SK-N-SH (cell line): ENCODE measurements at regions not wholly inside any gene's neighbourhood (a gene's known extent, or its start where the extent isn't known, plus 50 kb on each side); places are given as distances from the start of the nearest gene placed in this dataset.

ENCODE experiments used
- CTCF ChIA-PET: fragments of 300-600, 350-600 bp; formaldehyde crosslinking; extraction: SDS; loops from one replicate; lab custom pipeline; 2021; lab: Yijun Ruan, JAX
- POLR2A ChIA-PET: fragments of 350-600 bp; sonication (Branson Sonifier 250); formaldehyde crosslinking; extraction: SDS; loops from one replicate; lab custom pipeline; 2020; ENCODE audit warnings: antibody characterized with exemption, inconsistent platforms; lab: Yijun Ruan, JAX
- DNase-seq: peaks from one replicate; pipeline ENCODE4 v3.0.0; 2012
- H2AFZ ChIP-seq: fragments of 200-600 bp; sonication (generic); 2 replicates; pipeline ENCODE4 v1.8.1; 2016; ENCODE audit warnings: antibody characterized with exemption, mild to moderate bottlenecking, low read depth
- H3F3A ChIP-seq: fragments of 200-600 bp; sonication (generic); replicated peaks from 2 replicates; pipeline ENCODE3; 2016; ENCODE audit warnings: antibody characterized with exemption, mild to moderate bottlenecking; ENCODE audit not compliant: insufficient read depth
- H3K27ac ChIP-seq, 2 experiments: fragments of 200-500 bp in 1 of 2; fragments of 200-600 bp in 1 of 2; sonication (Bioruptor generic) in 1 of 2; sonication (generic), shearing (Covaris generic) in 1 of 2; 2 replicates each; pipeline versions ENCODE4 v1.5.1 to v1.6.1; 2014 to 2016; ENCODE audit warnings: low read depth in 2 of 2, inconsistent platforms in 1 of 2, low read length in 1 of 2, mild to moderate bottlenecking in 1 of 2, mixed read lengths in 1 of 2
- H3K27me3 ChIP-seq: fragments of 200-600 bp; sonication (generic), shearing (Covaris generic); 2 replicates; pipeline ENCODE4 v1.6.1; 2016; ENCODE audit warnings: mixed run types; ENCODE audit not compliant: insufficient read depth
- H3K36me3 ChIP-seq, 2 experiments: fragments of 200-500 bp in 1 of 2; fragments of 200-600 bp in 1 of 2; sonication (Bioruptor generic) in 1 of 2; sonication (generic) in 1 of 2; replicated peaks in 1 of 2; 2 replicates each; pipeline versions ENCODE3 to v1.5.1; 2014 to 2016; ENCODE audit warnings: low read length in 1 of 2, mild to moderate bottlenecking in 1 of 2; ENCODE audit not compliant: insufficient read depth in 2 of 2, control insufficient read depth in 1 of 2
- H3K4me1 ChIP-seq, 2 experiments: fragments of 200-500 bp in 1 of 2; fragments of 200-600 bp in 1 of 2; sonication (Bioruptor generic) in 1 of 2; sonication (generic), shearing (Covaris generic) in 1 of 2; 2 replicates each; pipeline versions ENCODE4 v1.5.1 to v1.6.1; 2014 to 2016; ENCODE audit warnings: low read depth in 1 of 2, low read length in 1 of 2, mixed run types in 1 of 2; ENCODE audit not compliant: insufficient read depth in 2 of 2, control insufficient read depth in 1 of 2
- H3K4me2 ChIP-seq: fragments of 200-600 bp; sonication (generic), shearing (Covaris generic); 2 replicates; pipeline ENCODE4 v1.6.1; 2017; ENCODE audit warnings: mixed run types
- H3K4me3 ChIP-seq, 2 experiments: fragments of 200-500 bp in 1 of 2; fragments of 200-600 bp in 1 of 2; sonication (Bioruptor generic) in 1 of 2; sonication (generic), shearing (Covaris generic) in 1 of 2; 2 replicates each; pipeline versions ENCODE4 v1.5.1 to v1.8.1; 2014 to 2016; ENCODE audit warnings: low read depth in 2 of 2, inconsistent platforms in 1 of 2, low read length in 1 of 2, mild to moderate bottlenecking in 1 of 2, mixed read lengths in 1 of 2, moderate library complexity in 1 of 2
- H3K79me2 ChIP-seq: fragments of 200-600 bp; sonication (generic); 2 replicates; pipeline ENCODE4 v1.8.1; 2017; ENCODE audit warnings: mild to moderate bottlenecking; ENCODE audit not compliant: insufficient read depth
- H3K9ac ChIP-seq: fragments of 200-600 bp; sonication (generic); 2 replicates; pipeline ENCODE4 v1.6.1; 2017; ENCODE audit warnings: mixed run types
- H3K9me2 ChIP-seq: fragments of 200-600 bp; sonication (generic); 2 replicates; pipeline ENCODE4 v1.6.1; 2017; ENCODE audit warnings: mixed run types
- H3K9me3 ChIP-seq: fragments of 200-600 bp; sonication (generic); 2 replicates; pipeline ENCODE4 v1.6.1; 2017; ENCODE audit warnings: mixed run types, mild to moderate bottlenecking, moderate library complexity
- H4K20me1 ChIP-seq: fragments of 200-600 bp; sonication (generic); 2 replicates; pipeline ENCODE4 v1.6.1; 2017; ENCODE audit warnings: mild to moderate bottlenecking, mixed run types; ENCODE audit not compliant: insufficient read depth
- CTCF ChIP-seq: fragments of 200-600 bp; sonication (generic); IDR thresholded peaks from 2 replicates; pipeline ENCODE4 v1.6.1; 2017; ENCODE audit warnings: antibody characterized with exemption, mild to moderate bottlenecking, moderate library complexity
- FOXJ3 ChIP-seq: sonication (generic); formaldehyde crosslinking; IDR thresholded peaks from 2 replicates; pipeline ENCODE4 v1.5.1; 2020; ENCODE audit warnings: mild to moderate bottlenecking, missing genetic modification reagents
- IRF3 ChIP-seq: fragments of 150-350 bp; IDR thresholded peaks from 2 replicates; pipeline ENCODE4 v1.6.1; 2016; ENCODE audit warnings: mild to moderate bottlenecking, low read depth, low read length
- JUND ChIP-seq: IDR thresholded peaks from 2 replicates; pipeline ENCODE4 v1.4.0; 2012
- MAX ChIP-seq: IDR thresholded peaks from 2 replicates; pipeline ENCODE4 v1.4.0; 2012; ENCODE audit warnings: low read depth
- MXI1 ChIP-seq: IDR thresholded peaks from 2 replicates; pipeline ENCODE4 v1.6.1; 2012; ENCODE audit warnings: mild to moderate bottlenecking, low read depth, low read length, improper control_type of control experiment
- NFIC ChIP-seq: IDR thresholded peaks from 2 replicates; pipeline ENCODE4 v1.4.0; 2012; ENCODE audit warnings: borderline replicate concordance
- NRF1 ChIP-seq: IDR thresholded peaks from 2 replicates; pipeline ENCODE4 v1.6.1; 2012; ENCODE audit warnings: low read depth, mild to moderate bottlenecking, low read length
- SIN3A ChIP-seq: IDR thresholded peaks from 2 replicates; pipeline ENCODE4 v1.6.1; 2012; ENCODE audit warnings: low read depth, mild to moderate bottlenecking, low read length, moderate library complexity, borderline replicate concordance
- SMC3 ChIP-seq: IDR thresholded peaks from 2 replicates; pipeline ENCODE4 v1.6.1; 2012; ENCODE audit warnings: low read depth, low read length, improper control_type of control experiment
- TCF12 ChIP-seq: IDR thresholded peaks from 2 replicates; pipeline ENCODE4 v1.4.0; 2012
- TEAD4 ChIP-seq: IDR thresholded peaks from 2 replicates; pipeline ENCODE4 v1.4.0; 2012; ENCODE audit warnings: mild to moderate bottlenecking, borderline replicate concordance; ENCODE audit not compliant: insufficient read depth
- USF1 ChIP-seq: IDR thresholded peaks from 2 replicates; pipeline ENCODE4 v1.4.0; 2012; ENCODE audit warnings: low read depth, borderline replicate concordance
- ZBTB33 ChIP-seq: IDR thresholded peaks from 2 replicates; pipeline ENCODE4 v1.4.0; 2012; ENCODE audit warnings: low read depth, borderline replicate concordance
- WGBS: methylation state at CpG from one replicate; pipeline ENCODE4 v1.1.6; 2017; ENCODE audit warnings: low lambda C conversion rate; 5-methylcytosine and 5-hydroxymethylcytosine counted together

GRCh38 chr2:78775291-78775690, 250.2 kb upstream of the REG3G start:
- H3K27me3 ChIP-seq = no peaks in the 10 kb centered on the region
- H3K79me2 ChIP-seq = no peaks in the 10 kb centered on the region
- no peaks in the 10 kb centered on the region for H3K36me3 ChIP-seq
- DNase-seq = no peak
- H3K9me3 ChIP-seq = no peaks in the 10 kb centered on the region
- no peak overlapping the region for H3K4me2 ChIP-seq
- ChIA-PET POLR2A (no interaction called here), CTCF (no interaction called here)
- no peak overlapping the region for H3K9ac ChIP-seq
- H3F3A ChIP-seq = no peaks in the 10 kb centered on the region
- H3K9me2 ChIP-seq = no peaks in the 10 kb centered on the region
- peaks cover 0 to 3% of the 10 kb centered on the region in 2 experiments; a peak in 1 of 4 replicates for H3K4me1 ChIP-seq
- no peak overlapping the region for H3K4me3 ChIP-seq
- H3K27ac ChIP-seq = no peak overlapping the region
- H4K20me1 ChIP-seq = no peaks in the 10 kb centered on the region
- 64% methylated on average over 4 of the region's 4 CpGs for WGBS
- no peak overlapping the region for H2AFZ ChIP-seq
- no peak for TF ChIP-seq TEAD4
- TF ChIP-seq FOXJ3 (CRISPR knock-in tag) = no peak
- no peak for TF ChIP-seq SMC3
- no peak for TF ChIP-seq SIN3A
- no peak for TF ChIP-seq USF1
- TF ChIP-seq ZBTB33 = no peak
- TF ChIP-seq IRF3 = no peak

- no peaks in the 10 kb centered on the region for H4K20me1 ChIP-seq
- no peaks in the 10 kb centered on the region for H3K9me2 ChIP-seq
- no peaks in the 10 kb centered on the region for H3F3A ChIP-seq
- no peak for DNase-seq
- H3K4me3 ChIP-seq = no peak overlapping the region
- H3K4me2 ChIP-seq = no peak overlapping the region
- ChIA-PET POLR2A (no interaction called here), CTCF (no interaction called here)
- H3K27me3 ChIP-seq = no peaks in the 10 kb centered on the region
- no peak overlapping the region for H2AFZ ChIP-seq
- peaks cover 0 to 3% of the 10 kb centered on the region in 2 experiments; a peak in 1 of 4 replicates for H3K4me1 ChIP-seq
- no peaks in the 10 kb centered on the region for H3K9me3 ChIP-seq
- no peak overlapping the region for H3K9ac ChIP-seq
- no peak overlapping the region for H3K27ac ChIP-seq
- no peaks in the 10 kb centered on the region for H3K79me2 ChIP-seq
- 89% methylated on average over 40 of the region's 69 CpGs for WGBS
- H3K36me3 ChIP-seq = no peaks in the 10 kb centered on the region
- TF ChIP-seq TCF12 (no peak), MXI1 (no peak), SMC3 (no peak), JUND (no peak), NRF1 (no peak), CTCF (no peak), NFIC (no peak), MAX (no peak), ZBTB33 (no peak)
Measured at GRCh38 chr2:78778756-78779510, 246.6 kb upstream of the REG3G start.
